ENCODE measurements at regions not wholly inside any gene's neighbourhood (a gene's known extent, or its start where the extent isn't known, plus 50 kb on each side); places are given as distances from the start of the nearest gene placed in this dataset.

GRCh38 chr4:29972121-29972520, 748.0 kb upstream of the PCDH7 start:
- Histone ChIP-seq H3K27ac (no peak overlapping the region), H3K4me3 (no peak overlapping the region), H3K27me3 (no peaks in the 10 kb centered on the region), H3K4me1 (no peaks in the 10 kb centered on the region), H3K36me3 (no peaks in the 10 kb centered on the region), H3K9me3 (no peaks in the 10 kb centered on the region)
- TF ChIP-seq POLR2AphosphoS5 (IDR thresholded peaks at IDR 0.05; ENCODE audit: insufficient read depth in 1 of 2, low read depth in 1 of 2) (no peak), CTCF (IDR thresholded peaks at IDR 0.05) (no peak), POLR2A (IDR thresholded peaks at IDR 0.05) (no peak)
- no peak for DNase-seq (ENCODE audit: extremely low spot score in 2 of 2)
- intact Hi-C loops (cut with DNase I) = loop anchor here (5.0 kb wide), 1 partner anchor 1490 kb away; no protein-coding TSS in a partner anchor

GRCh38 chr4:29983890-29984289, 736.3 kb upstream of the PCDH7 start:
- intact Hi-C loops (cut with DNase I) = no loop called here
- Histone ChIP-seq H3K9me3 (no peaks in the 10 kb centered on the region), H3K4me3 (no peak overlapping the region), H3K27me3 (no peaks in the 10 kb centered on the region), H3K36me3 (no peaks in the 10 kb centered on the region), H3K27ac (no peak overlapping the region), H3K4me1 (no peaks in the 10 kb centered on the region)
- DNase-seq (ENCODE audit: extremely low spot score in 2 of 2) = no peak
- TF ChIP-seq CTCF (IDR thresholded peaks at IDR 0.05) (no peak), POLR2AphosphoS5 (IDR thresholded peaks at IDR 0.05; ENCODE audit: insufficient read depth in 1 of 2, low read depth in 1 of 2) (no peak), POLR2A (IDR thresholded peaks at IDR 0.05) (no peak)

- no peak for DNase-seq (ENCODE audit: extremely low spot score in 2 of 2)
- H3K27ac ChIP-seq = no peak overlapping the region
- intact Hi-C loops (cut with DNase I) = no loop called here
- no peaks in the 10 kb centered on the region for H3K4me1 ChIP-seq
- no peaks in the 10 kb centered on the region for H3K36me3 ChIP-seq
- no peaks in the 10 kb centered on the region for H3K9me3 ChIP-seq
- no peaks in the 10 kb centered on the region for H3K27me3 ChIP-seq
- H3K4me3 ChIP-seq = no peak overlapping the region
- no peak for TF ChIP-seq CTCF (IDR thresholded peaks at IDR 0.05)
- TF ChIP-seq POLR2A (IDR thresholded peaks at IDR 0.05) = no peak
- TF ChIP-seq POLR2AphosphoS5 (IDR thresholded peaks at IDR 0.05; ENCODE audit: insufficient read depth in 1 of 2, low read depth in 1 of 2) = no peak
These were observed 718.5 kb upstream of the PCDH7 start for GRCh38 chr4:30001628-30002027.

GRCh38 chr4:30002341-30002740, 717.8 kb upstream of the PCDH7 start:
- intact Hi-C loops (cut with DNase I) = no loop called here
- Histone ChIP-seq H3K4me1 (no peaks in the 10 kb centered on the region), H3K27ac (no peak overlapping the region), H3K4me3 (no peak overlapping the region), H3K36me3 (no peaks in the 10 kb centered on the region), H3K9me3 (no peaks in the 10 kb centered on the region), H3K27me3 (no peaks in the 10 kb centered on the region)
- TF ChIP-seq POLR2A (IDR thresholded peaks at IDR 0.05) (no peak), POLR2AphosphoS5 (IDR thresholded peaks at IDR 0.05; ENCODE audit: insufficient read depth in 1 of 2, low read depth in 1 of 2) (no peak)
- DNase-seq (ENCODE audit: extremely low spot score in 2 of 2) = no peak

GRCh38 chr4:30005995-30006394, 714.2 kb upstream of the PCDH7 start:
- intact Hi-C loops (cut with DNase I) = no loop called here
- H3K4me1 ChIP-seq = no peaks in the 10 kb centered on the region
- no peak for DNase-seq (ENCODE audit: extremely low spot score in 2 of 2)
- no peak overlapping the region for H3K4me3 ChIP-seq
- no peaks in the 10 kb centered on the region for H3K27me3 ChIP-seq
- TF ChIP-seq CTCF (IDR thresholded peaks at IDR 0.05) (no peak), POLR2A (IDR thresholded peaks at IDR 0.05) (no peak), POLR2AphosphoS5 (IDR thresholded peaks at IDR 0.05; ENCODE audit: insufficient read depth in 1 of 2, low read depth in 1 of 2) (no peak)
- no peaks in the 10 kb centered on the region for H3K9me3 ChIP-seq
- no peaks in the 10 kb centered on the region for H3K36me3 ChIP-seq
- H3K27ac ChIP-seq = no peak overlapping the region

Measured in vagina (tissue), 2 donors.